ENCODE measurements at regions not wholly inside any gene's neighbourhood (a gene's known extent, or its start where the extent isn't known, plus 50 kb on each side); places are given as distances from the start of the nearest gene placed in this dataset.

- CTCF ChIA-PET: no interaction called here
- Histone ChIP-seq H3K9me3 (ENCODE audit: control insufficient read depth, insufficient read depth, low read length) (no peaks in the 10 kb centered on the region), H3K27ac (ENCODE audit: low read depth, low read length) (no peak overlapping the region), H3K4me3 (ENCODE audit: low read depth, low read length) (no peak overlapping the region), H3K27me3 (ENCODE audit: control insufficient read depth, insufficient read depth, low read length) (no peaks in the 10 kb centered on the region)
- no peak for TF ChIP-seq CTCF (IDR thresholded peaks at IDR 0.05; ENCODE audit: low read depth, low read length)
- POLR2A ChIA-PET: no interaction called here
- no peak for DNase-seq (ENCODE audit: low read depth, low spot score)
Observed at GRCh38 chrX:13927175-13927574, 102.5 kb downstream of the GEMIN8 start.

- CTCF ChIA-PET: no interaction called here
- no peaks in the 10 kb centered on the region for H3K27me3 ChIP-seq (ENCODE audit: control insufficient read depth, insufficient read depth, low read length)
- POLR2A ChIA-PET: no interaction called here
- no peak for TF ChIP-seq CTCF (IDR thresholded peaks at IDR 0.05; ENCODE audit: low read depth, low read length)
- DNase-seq (ENCODE audit: low read depth, low spot score): no peak
- no peaks in the 10 kb centered on the region for H3K9me3 ChIP-seq (ENCODE audit: control insufficient read depth, insufficient read depth, low read length)
- no peak overlapping the region for H3K27ac ChIP-seq (ENCODE audit: low read depth, low read length)
- H3K4me3 ChIP-seq (ENCODE audit: low read depth, low read length): no peak overlapping the region
Observed at GRCh38 chrX:13923845-13924244, 105.8 kb downstream of the GEMIN8 start.

- no peak for TF ChIP-seq CTCF (IDR thresholded peaks at IDR 0.05; ENCODE audit: low read depth, low read length)
- Histone ChIP-seq H3K27me3 (ENCODE audit: control insufficient read depth, insufficient read depth, low read length) (no peaks in the 10 kb centered on the region), H3K4me3 (ENCODE audit: low read depth, low read length) (no peak overlapping the region), H3K9me3 (ENCODE audit: control insufficient read depth, insufficient read depth, low read length) (no peaks in the 10 kb centered on the region), H3K27ac (ENCODE audit: low read depth, low read length) (no peak overlapping the region)
- no peak for DNase-seq (ENCODE audit: low read depth, low spot score)
- CTCF ChIA-PET: no interaction called here
- POLR2A ChIA-PET: no interaction called here
Observed at GRCh38 chrX:13923289-13923688, 106.4 kb upstream of the GPM6B start.

- POLR2A ChIA-PET: no interaction called here
- H3K4me3 ChIP-seq (ENCODE audit: low read depth, low read length): no peak overlapping the region
- no peaks in the 10 kb centered on the region for H3K9me3 ChIP-seq (ENCODE audit: control insufficient read depth, insufficient read depth, low read length)
- no peak for DNase-seq (ENCODE audit: low read depth, low spot score)
- no peak for TF ChIP-seq CTCF (IDR thresholded peaks at IDR 0.05; ENCODE audit: low read depth, low read length)
- no peaks in the 10 kb centered on the region for H3K27me3 ChIP-seq (ENCODE audit: control insufficient read depth, insufficient read depth, low read length)
- H3K27ac ChIP-seq (ENCODE audit: low read depth, low read length): no peak overlapping the region
- CTCF ChIA-PET: no interaction called here
Observed at GRCh38 chrX:13917507-13917906, 100.6 kb upstream of the GPM6B start.

GRCh38 chrX:13911586-13911985 lies 94.7 kb upstream of the GPM6B start:
- no peaks in the 10 kb centered on the region for H3K9me3 ChIP-seq (ENCODE audit: control insufficient read depth, insufficient read depth, low read length)
- H3K27ac ChIP-seq (ENCODE audit: low read depth, low read length): no peak overlapping the region
- DNase-seq (ENCODE audit: low read depth, low spot score): peak; percentile 30
- CTCF ChIA-PET: no interaction called here
- POLR2A ChIA-PET: no interaction called here
- H3K27me3 ChIP-seq (ENCODE audit: control insufficient read depth, insufficient read depth, low read length): no peaks in the 10 kb centered on the region
- no peak overlapping the region for H3K4me3 ChIP-seq (ENCODE audit: low read depth, low read length)
- TF ChIP-seq CTCF (IDR thresholded peaks at IDR 0.05; ENCODE audit: low read depth, low read length): no peak

All from AG04450 (cell line).